ENCODE measurements at regions not wholly inside any gene's neighbourhood (a gene's known extent, or its start where the extent isn't known, plus 50 kb on each side); places are given as distances from the start of the nearest gene placed in this dataset.

- no peak overlapping the region for H3K4me3 Mint-ChIP-seq
- H3K4me3 ChIP-seq (ENCODE audit: low read length) = no peak overlapping the region
- H3K9me3 ChIP-seq (ENCODE audit: control insufficient read depth in 1 of 2, insufficient read depth in 1 of 2, low read length in 2 of 2) = no peaks in the 10 kb centered on the region
- ChIA-PET CTCF (no interaction called here), POLR2A (no interaction called here)
- H3K27ac ChIP-seq (ENCODE audit: low read depth in 1 of 2, low read length in 2 of 2) = no peak overlapping the region
- no peak for DNase-seq
- no peaks in the 10 kb centered on the region for H3K27me3 Mint-ChIP-seq
- no peaks in the 10 kb centered on the region for H3K4me1 ChIP-seq (ENCODE audit: insufficient read depth, low read length)
- H3K36me3 Mint-ChIP-seq (ENCODE audit: low read depth) = no peaks in the 10 kb centered on the region
- intact Hi-C loops (cut with DNase I, micrococcal nuclease) = no loop called here
- H3K4me1 Mint-ChIP-seq (ENCODE audit: low read depth) = no peaks in the 10 kb centered on the region
- no peak for TF ChIP-seq CTCF (IDR thresholded peaks at IDR 0.05)
- no peaks in the 10 kb centered on the region for H3K36me3 ChIP-seq (ENCODE audit: insufficient read depth, low read length)
- ATAC-seq (ENCODE audit: poor library complexity) = no peak
- peaks cover 0 to 2% of the 10 kb centered on the region in 2 experiments for H3K27me3 ChIP-seq (ENCODE audit: control insufficient read depth in 1 of 2, insufficient read depth in 2 of 2, low read length in 2 of 2)
- H3K9me3 Mint-ChIP-seq = no peaks in the 10 kb centered on the region
- H3K27ac Mint-ChIP-seq = no peak overlapping the region
These were observed 50.7 kb upstream of the TOX2 start for GRCh38 chr20:43863821-43864544.

- no peak overlapping the region for H3K27ac ChIP-seq (ENCODE audit: low read depth in 1 of 2, low read length in 2 of 2)
- H3K9me3 ChIP-seq (ENCODE audit: control insufficient read depth in 1 of 2, insufficient read depth in 1 of 2, low read length in 2 of 2) = no peaks in the 10 kb centered on the region
- H3K4me1 ChIP-seq (ENCODE audit: insufficient read depth, low read length) = no peaks in the 10 kb centered on the region
- no peaks in the 10 kb centered on the region for H3K36me3 ChIP-seq (ENCODE audit: insufficient read depth, low read length)
- Mint-ChIP-seq H3K4me1 (ENCODE audit: low read depth) (no peaks in the 10 kb centered on the region), H3K36me3 (ENCODE audit: low read depth) (no peaks in the 10 kb centered on the region), H3K9me3 (no peaks in the 10 kb centered on the region), H3K4me3 (no peak overlapping the region), H3K27me3 (no peaks in the 10 kb centered on the region), H3K27ac (no peak overlapping the region)
- no peak for ATAC-seq (ENCODE audit: poor library complexity)
- H3K4me3 ChIP-seq (ENCODE audit: low read length) = no peak overlapping the region
- ChIA-PET POLR2A (no interaction called here), CTCF (no interaction called here)
- no peak for DNase-seq
- peaks cover 0 to 2% of the 10 kb centered on the region in 2 experiments for H3K27me3 ChIP-seq (ENCODE audit: control insufficient read depth in 1 of 2, insufficient read depth in 2 of 2, low read length in 2 of 2)
- no peak for TF ChIP-seq CTCF (IDR thresholded peaks at IDR 0.05)
- intact Hi-C loops (cut with DNase I, micrococcal nuclease) = no loop called here
These were observed 51.3 kb upstream of the TOX2 start for GRCh38 chr20:43863330-43863729.

- no peaks in the 10 kb centered on the region for H3K9me3 ChIP-seq (ENCODE audit: control insufficient read depth in 1 of 2, insufficient read depth in 1 of 2, low read length in 2 of 2)
- no peak for TF ChIP-seq CTCF (IDR thresholded peaks at IDR 0.05)
- H3K4me3 ChIP-seq (ENCODE audit: low read length) = no peak overlapping the region
- peaks cover 0 to 2% of the 10 kb centered on the region in 2 experiments for H3K27me3 ChIP-seq (ENCODE audit: control insufficient read depth in 1 of 2, insufficient read depth in 2 of 2, low read length in 2 of 2)
- CTCF ChIA-PET = no interaction called here
- H3K9me3 Mint-ChIP-seq = no peaks in the 10 kb centered on the region
- no peak overlapping the region for H3K4me3 Mint-ChIP-seq
- H3K4me1 Mint-ChIP-seq (ENCODE audit: low read depth) = no peaks in the 10 kb centered on the region
- H3K36me3 ChIP-seq (ENCODE audit: insufficient read depth, low read length) = no peaks in the 10 kb centered on the region
- no peaks in the 10 kb centered on the region for H3K36me3 Mint-ChIP-seq (ENCODE audit: low read depth)
- ATAC-seq (ENCODE audit: poor library complexity) (no peak), DNase-seq (no peak)
- no peak overlapping the region for H3K27ac Mint-ChIP-seq
- H3K4me1 ChIP-seq (ENCODE audit: insufficient read depth, low read length) = no peaks in the 10 kb centered on the region
- POLR2A ChIA-PET = no interaction called here
- intact Hi-C loops (cut with DNase I, micrococcal nuclease) = no loop called here
- no peak overlapping the region for H3K27ac ChIP-seq (ENCODE audit: low read depth in 1 of 2, low read length in 2 of 2)
- no peaks in the 10 kb centered on the region for H3K27me3 Mint-ChIP-seq
These were observed 52.2 kb upstream of the TOX2 start for GRCh38 chr20:43862438-43862837.
